GM12874 (cell line): ENCODE measurements at regions not wholly inside any gene's neighbourhood (a gene's known extent, or its start where the extent isn't known, plus 50 kb on each side); places are given as distances from the start of the nearest gene placed in this dataset.

Experiments used
- TF ChIP-seq, protein P1 (sequence below): IDR thresholded peaks from 2 replicates; pipeline ENCODE4 v1.5.1; 2011; ENCODE audit warnings: low read depth, mild to moderate bottlenecking, control low read depth, low read length, moderate library complexity; ENCODE audit not compliant: insufficient read depth

- TF ChIP-seq, protein P1, sequence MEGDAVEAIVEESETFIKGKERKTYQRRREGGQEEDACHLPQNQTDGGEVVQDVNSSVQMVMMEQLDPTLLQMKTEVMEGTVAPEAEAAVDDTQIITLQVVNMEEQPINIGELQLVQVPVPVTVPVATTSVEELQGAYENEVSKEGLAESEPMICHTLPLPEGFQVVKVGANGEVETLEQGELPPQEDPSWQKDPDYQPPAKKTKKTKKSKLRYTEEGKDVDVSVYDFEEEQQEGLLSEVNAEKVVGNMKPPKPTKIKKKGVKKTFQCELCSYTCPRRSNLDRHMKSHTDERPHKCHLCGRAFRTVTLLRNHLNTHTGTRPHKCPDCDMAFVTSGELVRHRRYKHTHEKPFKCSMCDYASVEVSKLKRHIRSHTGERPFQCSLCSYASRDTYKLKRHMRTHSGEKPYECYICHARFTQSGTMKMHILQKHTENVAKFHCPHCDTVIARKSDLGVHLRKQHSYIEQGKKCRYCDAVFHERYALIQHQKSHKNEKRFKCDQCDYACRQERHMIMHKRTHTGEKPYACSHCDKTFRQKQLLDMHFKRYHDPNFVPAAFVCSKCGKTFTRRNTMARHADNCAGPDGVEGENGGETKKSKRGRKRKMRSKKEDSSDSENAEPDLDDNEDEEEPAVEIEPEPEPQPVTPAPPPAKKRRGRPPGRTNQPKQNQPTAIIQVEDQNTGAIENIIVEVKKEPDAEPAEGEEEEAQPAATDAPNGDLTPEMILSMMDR: no peak
These were observed 333.1 kb upstream of the NUDT12 start for GRCh38 chr5:103895738-103896137.

DNA sequence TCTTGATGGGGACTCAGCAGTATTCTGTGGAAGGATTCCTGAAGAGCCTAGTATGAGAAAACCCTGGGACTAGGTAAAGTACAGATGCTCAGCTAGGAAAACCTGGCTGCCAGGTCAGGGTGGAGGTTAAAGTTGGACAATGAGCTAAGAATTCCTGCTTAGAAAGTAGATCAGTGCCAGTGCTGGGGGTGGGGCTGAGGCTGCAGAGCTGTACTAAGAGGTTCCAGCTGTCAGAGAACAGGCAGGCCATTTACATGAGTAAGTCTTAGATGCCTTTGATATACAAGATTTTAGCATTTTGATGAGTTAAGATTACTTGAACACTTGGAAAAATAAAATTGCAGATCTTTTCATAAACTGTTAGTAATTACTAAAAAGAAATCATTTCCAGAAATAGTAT, 332.3 kb upstream of the NUDT12 start:
- TF ChIP-seq, protein P1: no peak

DNA sequence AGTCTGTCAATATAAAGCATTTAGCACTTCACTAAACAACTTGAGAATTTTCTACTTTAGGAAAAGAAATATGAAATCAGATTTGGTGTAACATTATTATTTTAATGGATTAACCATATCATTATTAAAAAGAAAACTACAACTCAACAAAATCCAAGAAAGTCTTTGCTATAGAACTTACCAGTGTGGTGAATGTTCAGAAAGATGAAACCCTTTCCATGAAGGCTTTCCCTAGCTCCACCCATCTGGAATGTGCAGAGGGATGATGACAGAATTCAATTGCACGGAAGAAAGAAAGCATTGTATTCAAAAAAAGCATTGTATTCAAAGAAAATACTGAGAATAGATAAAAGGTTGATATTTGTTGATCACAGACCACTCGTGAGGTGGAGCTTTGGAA, 328.6 kb upstream of the NUDT12 start:
- TF ChIP-seq, protein P1: no peak

- TF ChIP-seq, protein P1: no peak
These were observed 327.7 kb upstream of the NUDT12 start for GRCh38 chr5:103890313-103890712.

- TF ChIP-seq, protein P1: no peak
These were observed 327.1 kb upstream of the NUDT12 start for GRCh38 chr5:103889500-103890209.

- TF ChIP-seq, protein P1: no peak
These were observed 324.2 kb upstream of the NUDT12 start for GRCh38 chr5:103886826-103887225.

DNA sequence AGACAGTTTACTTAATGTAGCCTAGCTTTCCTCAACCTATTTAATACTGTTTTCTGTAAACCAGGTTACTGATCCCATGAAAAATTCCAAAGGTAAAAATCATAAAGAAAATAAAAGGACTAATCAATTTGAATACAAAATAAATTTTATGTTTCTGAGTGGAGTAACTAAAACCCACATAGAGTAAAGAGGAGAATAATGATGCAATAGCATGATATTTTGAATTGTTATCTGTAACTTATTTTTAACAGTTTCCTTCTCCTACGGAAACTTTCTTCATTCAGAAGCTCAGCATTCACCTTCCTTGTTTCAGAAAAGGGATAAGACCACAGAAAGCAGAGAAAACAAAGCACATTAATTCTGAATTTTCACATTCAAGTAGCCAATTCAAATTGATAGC, 320.6 kb upstream of the NUDT12 start:
- TF ChIP-seq, protein P1: no peak
